ENCODE measurements at regions not wholly inside any gene's neighbourhood (a gene's known extent, or its start where the extent isn't known, plus 50 kb on each side); places are given as distances from the start of the nearest gene placed in this dataset.

DNA sequence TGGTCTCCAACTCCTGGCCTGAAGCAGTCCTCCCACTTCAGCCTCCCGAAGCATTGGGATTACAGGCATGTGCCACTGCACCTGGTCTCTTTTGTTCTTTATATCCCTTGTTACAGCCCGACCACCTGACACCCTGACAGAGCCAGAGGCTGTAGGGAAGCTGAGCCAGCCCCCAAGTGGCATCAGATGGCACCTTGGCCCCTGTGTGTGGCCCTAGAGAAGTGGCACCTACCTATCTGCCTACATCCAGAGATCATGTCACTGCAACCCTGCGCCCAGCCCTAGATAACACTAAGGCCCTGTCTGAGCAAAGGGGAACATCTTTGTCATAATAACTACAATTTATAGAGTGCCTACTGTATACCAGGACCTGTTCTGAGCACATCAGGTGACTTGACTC lies 235.0 kb downstream of the AACS start:
- TF ChIP-seq, protein P1, sequence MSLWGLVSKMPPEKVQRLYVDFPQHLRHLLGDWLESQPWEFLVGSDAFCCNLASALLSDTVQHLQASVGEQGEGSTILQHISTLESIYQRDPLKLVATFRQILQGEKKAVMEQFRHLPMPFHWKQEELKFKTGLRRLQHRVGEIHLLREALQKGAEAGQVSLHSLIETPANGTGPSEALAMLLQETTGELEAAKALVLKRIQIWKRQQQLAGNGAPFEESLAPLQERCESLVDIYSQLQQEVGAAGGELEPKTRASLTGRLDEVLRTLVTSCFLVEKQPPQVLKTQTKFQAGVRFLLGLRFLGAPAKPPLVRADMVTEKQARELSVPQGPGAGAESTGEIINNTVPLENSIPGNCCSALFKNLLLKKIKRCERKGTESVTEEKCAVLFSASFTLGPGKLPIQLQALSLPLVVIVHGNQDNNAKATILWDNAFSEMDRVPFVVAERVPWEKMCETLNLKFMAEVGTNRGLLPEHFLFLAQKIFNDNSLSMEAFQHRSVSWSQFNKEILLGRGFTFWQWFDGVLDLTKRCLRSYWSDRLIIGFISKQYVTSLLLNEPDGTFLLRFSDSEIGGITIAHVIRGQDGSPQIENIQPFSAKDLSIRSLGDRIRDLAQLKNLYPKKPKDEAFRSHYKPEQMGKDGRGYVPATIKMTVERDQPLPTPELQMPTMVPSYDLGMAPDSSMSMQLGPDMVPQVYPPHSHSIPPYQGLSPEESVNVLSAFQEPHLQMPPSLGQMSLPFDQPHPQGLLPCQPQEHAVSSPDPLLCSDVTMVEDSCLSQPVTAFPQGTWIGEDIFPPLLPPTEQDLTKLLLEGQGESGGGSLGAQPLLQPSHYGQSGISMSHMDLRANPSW (CRISPR knock-in tag; conservative IDR thresholded peaks at IDR 0.05; ENCODE audit: low read depth): no peak
- no peak for TF ChIP-seq NFE2L1 (CRISPR knock-in tag; IDR thresholded peaks at IDR 0.05)
- no peak for TF ChIP-seq ZNF138 (CRISPR knock-in tag; conservative IDR thresholded peaks at IDR 0.05)
- TF ChIP-seq, protein P2, sequence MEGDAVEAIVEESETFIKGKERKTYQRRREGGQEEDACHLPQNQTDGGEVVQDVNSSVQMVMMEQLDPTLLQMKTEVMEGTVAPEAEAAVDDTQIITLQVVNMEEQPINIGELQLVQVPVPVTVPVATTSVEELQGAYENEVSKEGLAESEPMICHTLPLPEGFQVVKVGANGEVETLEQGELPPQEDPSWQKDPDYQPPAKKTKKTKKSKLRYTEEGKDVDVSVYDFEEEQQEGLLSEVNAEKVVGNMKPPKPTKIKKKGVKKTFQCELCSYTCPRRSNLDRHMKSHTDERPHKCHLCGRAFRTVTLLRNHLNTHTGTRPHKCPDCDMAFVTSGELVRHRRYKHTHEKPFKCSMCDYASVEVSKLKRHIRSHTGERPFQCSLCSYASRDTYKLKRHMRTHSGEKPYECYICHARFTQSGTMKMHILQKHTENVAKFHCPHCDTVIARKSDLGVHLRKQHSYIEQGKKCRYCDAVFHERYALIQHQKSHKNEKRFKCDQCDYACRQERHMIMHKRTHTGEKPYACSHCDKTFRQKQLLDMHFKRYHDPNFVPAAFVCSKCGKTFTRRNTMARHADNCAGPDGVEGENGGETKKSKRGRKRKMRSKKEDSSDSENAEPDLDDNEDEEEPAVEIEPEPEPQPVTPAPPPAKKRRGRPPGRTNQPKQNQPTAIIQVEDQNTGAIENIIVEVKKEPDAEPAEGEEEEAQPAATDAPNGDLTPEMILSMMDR (IDR thresholded peaks at IDR 0.05): no peak
- no peak for TF ChIP-seq KAT7 (CRISPR knock-in tag; IDR thresholded peaks at IDR 0.05; ENCODE audit: borderline replicate concordance)
- TF ChIP-seq CBFB (CRISPR knock-in tag; IDR thresholded peaks at IDR 0.05; ENCODE audit: low read depth): no peak
- no peak for TF ChIP-seq SMAD3 (CRISPR knock-in tag; IDR thresholded peaks at IDR 0.05; ENCODE audit: borderline replicate concordance)
- TF ChIP-seq, protein P3, sequence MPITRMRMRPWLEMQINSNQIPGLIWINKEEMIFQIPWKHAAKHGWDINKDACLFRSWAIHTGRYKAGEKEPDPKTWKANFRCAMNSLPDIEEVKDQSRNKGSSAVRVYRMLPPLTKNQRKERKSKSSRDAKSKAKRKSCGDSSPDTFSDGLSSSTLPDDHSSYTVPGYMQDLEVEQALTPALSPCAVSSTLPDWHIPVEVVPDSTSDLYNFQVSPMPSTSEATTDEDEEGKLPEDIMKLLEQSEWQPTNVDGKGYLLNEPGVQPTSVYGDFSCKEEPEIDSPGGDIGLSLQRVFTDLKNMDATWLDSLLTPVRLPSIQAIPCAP (CRISPR knock-in tag; IDR thresholded peaks at IDR 0.05): no peak
- no peak for TF ChIP-seq NR3C1 (CRISPR knock-in tag; conservative IDR thresholded peaks at IDR 0.05; ENCODE audit: low read depth)
- TF ChIP-seq CREB1 (CRISPR knock-in tag; IDR thresholded peaks at IDR 0.05): no peak
- no peak for TF ChIP-seq TEAD1 (CRISPR knock-in tag; IDR thresholded peaks at IDR 0.05)
- no peak for TF ChIP-seq CREM (CRISPR knock-in tag; IDR thresholded peaks at IDR 0.05)
